ENCODE measurements at regions not wholly inside any gene's neighbourhood (a gene's known extent, or its start where the extent isn't known, plus 50 kb on each side); places are given as distances from the start of the nearest gene placed in this dataset.
A peak's percentile ranks its signal among the peaks of the same experiment; 100 is the strongest.

GRCh38 chr7:33757563-33758165 lies 147.7 kb upstream of the BMPER start:
- Histone ChIP-seq H3K79me2 (ENCODE audit: insufficient read depth, low read length) (no peaks in the 10 kb centered on the region), H3K36me3 (replicated peaks in 1 of 2; ENCODE audit: control insufficient read depth in 1 of 2, insufficient read depth in 2 of 2, low read length in 2 of 2) (no peaks in the 10 kb centered on the region), H2AFZ (ENCODE audit: low read length) (no peak overlapping the region), H3K9ac (ENCODE audit: insufficient read depth, low read depth, low read length) (no peak overlapping the region), H3K27me3 (ENCODE audit: control insufficient read depth in 1 of 2, insufficient read depth in 2 of 2, low read length in 2 of 2) (no peaks in the 10 kb centered on the region), H4K20me1 (ENCODE audit: insufficient read depth, low read length) (no peaks in the 10 kb centered on the region), H3K27ac (ENCODE audit: extremely low read length, insufficient read depth, low read length) (no peak overlapping the region), H3K4me1 (ENCODE audit: insufficient read depth, low read length) (no peaks in the 10 kb centered on the region), H3K9me3 (ENCODE audit: low read length) (no peaks in the 10 kb centered on the region), H3K4me3 (replicated peaks in 1 of 3; ENCODE audit: insufficient read depth in 1 of 3, low read depth in 2 of 3, low read length in 3 of 3) (no peak overlapping the region), H3K4me2 (ENCODE audit: low read depth, low read length) (no peak overlapping the region)
- in situ Hi-C loops (cut with HindIII; ENCODE audit: extremely low pct_ligation_motif_present, low pct_unique_long_range_greater_than_20kb) (no loop called here), intact Hi-C loops (cut with micrococcal nuclease; ENCODE audit: unreplicated experiment) (loop anchor here (2.0 to 5.0 kb wide), 3 partner anchors 137 to 515 kb away; no protein-coding TSS in a partner anchor)
- DNase-seq (ENCODE audit: low spot score) = peak; percentile 16
- 15% methylated on average over 4 of the region's 4 CpGs for WGBS (ENCODE audit: low lambda C conversion rate)
- no TSS peak for BruUV-seq (replicated peaks)
- ChIA-PET CTCF (ENCODE audit: low intra/inter-chr PET ratio, low total read pairs) (interaction anchor here (1.3 to 1.8 kb wide), 3 partner anchors 50 to 138 kb away, joined by 3 to 8 read pairs (median 5); no protein-coding TSS in a partner anchor), POLR2A (no interaction called here)
- FAIRE-seq = peak; percentile 34
- no peak for ATAC-seq
- TF ChIP-seq CTCF (CRISPR knock-in tag; IDR thresholded peaks at IDR 0.05) = peak; percentile 50
- TF ChIP-seq SATB2 (CRISPR knock-in tag; IDR thresholded peaks at IDR 0.05) = no peak
- TF ChIP-seq CEBPG (CRISPR knock-in tag; IDR thresholded peaks at IDR 0.05) = 0 out of 2 replicates have a peak, but pooled peaks have one; percentile 16
- no peak for TF ChIP-seq CSRNP2 (CRISPR knock-in tag; conservative IDR thresholded peaks at IDR 0.05; ENCODE audit: low read depth)
- no peak for TF ChIP-seq ZNF24 (IDR thresholded peaks at IDR 0.05)
- TF ChIP-seq GTF3A (CRISPR knock-in tag; conservative IDR thresholded peaks at IDR 0.05) = no peak
- 0 out of 2 replicates have a peak, but pooled peaks have one; percentile 1 for TF ChIP-seq CEBPB (IDR thresholded peaks at IDR 0.05; ENCODE audit: borderline replicate concordance, low read depth, low read length)
- no peak for TF ChIP-seq GLMP (CRISPR knock-in tag; IDR thresholded peaks at IDR 0.05; ENCODE audit: borderline replicate concordance)
- peak; percentile 42 for TF ChIP-seq STAG1 (CRISPR knock-in tag; IDR thresholded peaks at IDR 0.05)
- no peak for TF ChIP-seq AFF4 (CRISPR knock-in tag; IDR thresholded peaks at IDR 0.05)
- no peak for TF ChIP-seq ZNF556 (CRISPR knock-in tag; IDR thresholded peaks at IDR 0.05; ENCODE audit: borderline replicate concordance)
- no peak for TF ChIP-seq NAIF1 (CRISPR knock-in tag; IDR thresholded peaks at IDR 0.05; ENCODE audit: borderline replicate concordance)
- peak; percentile 16; the same call in 1 of the 2 replicates for TF ChIP-seq SMC3 (IDR thresholded peaks at IDR 0.05; ENCODE audit: low read length)

All from HepG2 (cell line).